Suprapubic skin (tissue), 4 donors: ENCODE measurements at regions not wholly inside any gene's neighbourhood (a gene's known extent, or its start where the extent isn't known, plus 50 kb on each side); places are given as distances from the start of the nearest gene placed in this dataset.

Experiments used
- DNase-seq, 2 donors: peaks; one replicate each; pipeline ENCODE4 v3.0.0-alpha.2; 2019; ENCODE audit warnings: low spot score in 2 of 2
- H3K27ac ChIP-seq: fragments of 200-600 bp; sonication (generic); one replicate; pipeline ENCODE4 v1.5.1; 2019
- H3K27me3 ChIP-seq: fragments of 200-600 bp; sonication (generic); one replicate; pipeline ENCODE4 v1.5.1; 2019
- H3K36me3 ChIP-seq: fragments of 200-600 bp; sonication (generic); one replicate; pipeline ENCODE4 v1.5.1; 2019
- H3K4me1 ChIP-seq: fragments of 200-600 bp; sonication (generic); one replicate; pipeline ENCODE4 v1.5.1; 2019
- H3K4me3 ChIP-seq: fragments of 200-600 bp; sonication (generic); one replicate; pipeline ENCODE4 v1.5.1; 2019; ENCODE audit warnings: mild to moderate bottlenecking
- H3K9me3 ChIP-seq: fragments of 200-600 bp; sonication (generic); one replicate; pipeline ENCODE4 v1.5.1; 2019
- CTCF ChIP-seq, 2 donors: fragments of 200-600 bp in 1 of 2; fragments of 450-650 bp in 1 of 2; sonication (generic) in 1 of 2; IDR thresholded peaks; one replicate each; pipeline ENCODE4 v1.5.1; 2016 to 2019; ENCODE audit warnings: antibody characterized with exemption in 2 of 2, mild to moderate bottlenecking in 1 of 2, moderate library complexity in 1 of 2
- EP300 ChIP-seq: sonication (generic); formaldehyde crosslinking; IDR thresholded peaks from one replicate; pipeline ENCODE4 v1.6.1; 2017; ENCODE audit warnings: antibody characterized with exemption
- POLR2A ChIP-seq, 2 donors: fragments of 450-650 bp; IDR thresholded peaks; one replicate each; pipeline ENCODE4 v1.6.1; 2017; ENCODE audit warnings: antibody characterized with exemption in 2 of 2, mild to moderate bottlenecking in 2 of 2, moderate library complexity in 2 of 2
- POLR2AphosphoS5 ChIP-seq, 3 donors: sonication (generic); formaldehyde crosslinking; IDR thresholded peaks; one replicate each; pipeline ENCODE4 v1.6.1; 2017; ENCODE audit warnings: antibody characterized with exemption in 3 of 3
- WGBS: methylation state at CpG from one replicate; pipeline ENCODE4 v1.1.5; 2018; 5-methylcytosine and 5-hydroxymethylcytosine counted together

- H3K36me3 ChIP-seq, result no peaks in the 10 kb centered on the region
- no peaks in the 10 kb centered on the region for H3K4me1 ChIP-seq
- no peak overlapping the region for H3K4me3 ChIP-seq
- no peak for TF ChIP-seq POLR2A (IDR thresholded peaks at IDR 0.05)
- no peak for TF ChIP-seq CTCF (IDR thresholded peaks at IDR 0.05)
- no peak for DNase-seq
- WGBS, result 77% methylated on average over 2 of the region's 2 CpGs
- no peaks in the 10 kb centered on the region for H3K9me3 ChIP-seq
- no peak overlapping the region for H3K27ac ChIP-seq
- no peaks in the 10 kb centered on the region for H3K27me3 ChIP-seq
These were observed 258.4 kb downstream of the HLX start for GRCh38 chr1:221137666-221138065.

GRCh38 chr1:221138516-221138915, 259.3 kb downstream of the HLX start:
- no peak overlapping the region for H3K27ac ChIP-seq
- no peaks in the 10 kb centered on the region for H3K27me3 ChIP-seq
- TF ChIP-seq CTCF (IDR thresholded peaks at IDR 0.05) (no peak), POLR2AphosphoS5 (IDR thresholded peaks at IDR 0.05) (no peak), POLR2A (IDR thresholded peaks at IDR 0.05) (no peak), EP300 (no peak)
- H3K4me1 ChIP-seq, result no peaks in the 10 kb centered on the region
- H3K9me3 ChIP-seq, result no peaks in the 10 kb centered on the region
- DNase-seq, result no peak
- no peaks in the 10 kb centered on the region for H3K36me3 ChIP-seq
- H3K4me3 ChIP-seq, result no peak overlapping the region

- no peak for DNase-seq
- Histone ChIP-seq H3K4me1 (no peaks in the 10 kb centered on the region), H3K36me3 (no peaks in the 10 kb centered on the region), H3K27ac (no peak overlapping the region), H3K4me3 (no peak overlapping the region), H3K27me3 (no peaks in the 10 kb centered on the region), H3K9me3 (no peaks in the 10 kb centered on the region)
- TF ChIP-seq POLR2A (IDR thresholded peaks at IDR 0.05) (no peak), POLR2AphosphoS5 (IDR thresholded peaks at IDR 0.05) (no peak), EP300 (no peak), CTCF (IDR thresholded peaks at IDR 0.05) (no peak)
- WGBS, result 64% methylated on average over 1 of the region's 1 CpG
These were observed 260.7 kb downstream of the HLX start for GRCh38 chr1:221139991-221140390.

- H3K4me1 ChIP-seq, result no peaks in the 10 kb centered on the region
- no peak overlapping the region for H3K4me3 ChIP-seq
- 89% methylated on average over 2 of the region's 2 CpGs for WGBS
- no peak overlapping the region for H3K27ac ChIP-seq
- no peaks in the 10 kb centered on the region for H3K36me3 ChIP-seq
- no peaks in the 10 kb centered on the region for H3K9me3 ChIP-seq
- H3K27me3 ChIP-seq, result no peaks in the 10 kb centered on the region
- no peak for DNase-seq
- no peak for TF ChIP-seq EP300
- TF ChIP-seq POLR2AphosphoS5 (IDR thresholded peaks at IDR 0.05), result no peak
- TF ChIP-seq POLR2A (IDR thresholded peaks at IDR 0.05), result no peak
- no peak for TF ChIP-seq CTCF (IDR thresholded peaks at IDR 0.05)
These were observed 261.9 kb downstream of the HLX start for GRCh38 chr1:221141096-221141495.

- Histone ChIP-seq H3K9me3 (no peaks in the 10 kb centered on the region), H3K4me1 (no peaks in the 10 kb centered on the region), H3K27ac (no peak overlapping the region), H3K36me3 (no peaks in the 10 kb centered on the region), H3K4me3 (no peak overlapping the region), H3K27me3 (no peaks in the 10 kb centered on the region)
- no peak for DNase-seq
- WGBS, result 53% methylated on average over 6 of the region's 6 CpGs
- TF ChIP-seq POLR2A (IDR thresholded peaks at IDR 0.05) (no peak), EP300 (no peak), CTCF (IDR thresholded peaks at IDR 0.05) (no peak)
These were observed 262.5 kb downstream of the HLX start for GRCh38 chr1:221141606-221142285.
